C4-2B (cell line): ENCODE measurements at regions not wholly inside any gene's neighbourhood (a gene's known extent, or its start where the extent isn't known, plus 50 kb on each side); places are given as distances from the start of the nearest gene placed in this dataset.

Experiments
- CTCF ChIP-seq: fragments of 450-650 bp; conservative IDR thresholded peaks from 2 replicates; pipeline ENCODE4 v1.5.1; 2017; ENCODE audit warnings: mild to moderate bottlenecking
- ZFX ChIP-seq: fragments of 450-650 bp; IDR thresholded peaks from 2 replicates; pipeline ENCODE4 v1.6.1; 2017

- no peak for TF ChIP-seq CTCF
- no peak for TF ChIP-seq ZFX
Observed at GRCh38 chr13:94824601-94825000, 112.3 kb upstream of the SOX21 start.
